HG03097 (cell line): ENCODE measurements at regions not wholly inside any gene's neighbourhood (a gene's known extent, or its start where the extent isn't known, plus 50 kb on each side); places are given as distances from the start of the nearest gene placed in this dataset.
"Not testable (repeated sequence)": the region's sequence is repeated elsewhere in the genome, so short reads cannot be mapped to it uniquely, and the experiment has no call there.

Experiments used
- ATAC-seq: cut with Tn5 transposase; IDR thresholded peaks from one replicate; pipeline ENCODE4 v1.9.1; 2021; ENCODE audit not compliant: unreplicated experiment, low FRiP score

- no peak for ATAC-seq
These were observed 115.2 kb downstream of the ZNF37A start for GRCh38 chr10:38209332-38209731.

GRCh38 chr10:38209748-38210147 lies 115.6 kb downstream of the ZNF37A start:
- ATAC-seq, result not testable (repeated sequence)

- ATAC-seq, result no peak
These were observed 118.3 kb downstream of the ZNF37A start for GRCh38 chr10:38212460-38212859.

DNA sequence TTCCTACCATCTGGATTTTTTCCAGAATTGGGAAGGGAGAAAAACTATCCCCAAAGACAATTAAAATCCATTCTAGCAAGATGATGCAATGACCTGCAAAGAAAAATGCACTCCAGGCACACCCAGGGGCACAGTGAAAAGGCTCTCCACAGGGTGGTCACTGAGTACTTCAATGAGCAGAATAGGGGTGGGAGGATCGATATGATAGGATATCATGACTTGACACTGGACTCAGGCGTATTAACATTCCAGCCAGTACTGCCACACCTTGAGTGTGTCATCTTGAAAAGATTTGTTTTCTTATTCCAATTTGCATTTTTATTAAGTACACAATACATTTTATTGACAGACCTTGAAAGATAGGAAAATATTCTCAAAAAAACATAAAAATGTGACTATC lies 132.2 kb downstream of the ZNF37A start:
- ATAC-seq, result no peak

- ATAC-seq, result no peak
These were observed 134.3 kb downstream of the ZNF37A start for GRCh38 chr10:38228394-38228793.

DNA sequence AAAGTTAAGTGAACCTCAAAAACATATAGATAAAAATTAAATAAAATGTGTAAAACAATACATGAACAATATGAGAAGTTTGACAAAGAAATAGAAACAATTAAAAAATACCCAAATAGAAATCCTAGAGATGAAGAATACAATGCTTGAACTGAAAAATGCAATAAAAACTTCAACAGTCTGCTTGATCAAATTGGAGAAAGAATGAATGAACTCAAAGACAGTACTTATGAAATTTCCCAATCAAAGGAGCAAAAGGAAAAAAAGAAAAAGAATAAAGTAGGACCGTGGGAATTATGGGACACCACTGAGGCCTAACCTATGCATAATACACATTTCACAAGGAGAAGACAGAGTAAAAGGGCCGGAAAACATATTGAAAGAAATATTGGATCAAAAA lies 144.3 kb downstream of the ZNF37A start:
- ATAC-seq, result not testable (repeated sequence)

DNA sequence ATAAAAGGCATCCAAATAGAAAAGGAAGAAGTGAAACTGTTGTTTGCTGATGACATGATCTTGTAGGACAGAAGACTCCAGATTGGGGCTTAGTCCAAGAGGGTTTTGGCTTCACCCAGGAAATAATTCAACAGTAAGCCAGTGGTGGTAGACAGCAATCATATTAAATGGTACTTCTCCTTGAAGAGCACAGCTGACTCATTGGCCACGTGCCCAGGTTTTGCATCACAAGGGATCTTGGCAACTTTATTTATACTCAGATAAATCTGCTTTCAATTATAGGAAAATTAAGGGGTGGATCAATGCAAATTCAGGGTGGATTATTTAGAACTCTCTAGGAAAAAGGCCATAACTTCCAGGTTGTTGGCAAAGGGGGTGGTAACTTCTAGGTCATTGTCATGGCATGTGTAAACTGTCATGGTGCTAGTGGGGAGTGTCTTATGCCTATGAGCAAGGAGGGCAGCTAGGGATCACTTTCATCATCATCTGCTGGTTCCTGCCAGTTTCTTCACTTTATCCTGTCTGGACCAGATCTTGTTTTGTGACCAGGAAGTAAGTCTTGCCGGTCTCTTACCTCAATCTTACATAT lies 148.0 kb downstream of the ZNF37A start:
- not testable (repeated sequence) for ATAC-seq

DNA sequence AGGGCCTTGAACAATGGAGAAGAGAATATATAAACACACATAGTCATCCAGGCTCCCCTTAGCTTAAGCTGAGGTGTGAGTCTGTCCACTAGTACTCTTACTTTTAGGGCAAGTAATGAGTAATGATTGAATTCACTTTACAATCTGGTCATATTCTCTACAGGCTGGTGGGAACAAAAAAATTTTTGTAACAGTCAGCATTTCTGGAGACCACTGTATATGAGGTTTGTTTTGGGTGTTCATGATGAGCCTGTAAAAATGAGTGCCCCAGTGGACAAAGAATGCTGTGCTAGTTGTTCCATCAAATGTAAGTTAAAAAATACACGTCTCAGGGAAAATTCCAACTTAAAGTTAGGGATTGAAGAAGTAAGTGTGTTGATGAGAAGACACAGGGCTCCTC lies 154.0 kb downstream of the ZNF37A start:
- ATAC-seq, result not testable (repeated sequence)

GRCh38 chr10:38252551-38252950 lies 158.4 kb downstream of the ZNF37A start:
- ATAC-seq, result not testable (repeated sequence)

DNA sequence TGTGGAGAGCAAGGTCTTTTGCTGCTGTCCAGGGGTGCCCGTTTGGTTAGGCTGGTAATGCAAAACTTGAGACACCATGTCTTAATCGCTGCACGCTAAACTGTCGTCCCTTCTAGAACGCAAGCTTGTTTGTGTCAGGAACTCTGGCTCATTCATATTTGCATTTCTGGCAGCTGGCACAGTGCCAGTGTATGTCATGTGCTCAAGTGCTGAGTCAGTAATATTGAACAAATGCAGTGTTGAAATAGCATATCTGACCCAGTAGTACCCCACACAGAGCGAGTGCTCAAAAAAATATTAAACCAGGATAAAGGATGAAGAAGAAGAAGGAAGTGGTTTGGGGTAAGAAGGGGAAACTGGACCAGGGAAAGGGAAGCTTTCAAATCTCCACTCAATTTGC lies 173.4 kb downstream of the ZNF37A start:
- ATAC-seq, result not testable (repeated sequence)

- not testable (repeated sequence) for ATAC-seq
These were observed 176.9 kb downstream of the ZNF37A start for GRCh38 chr10:38271031-38271430.

GRCh38 chr10:38274879-38275278 lies 180.7 kb downstream of the ZNF37A start:
- ATAC-seq, result not testable (repeated sequence)

DNA sequence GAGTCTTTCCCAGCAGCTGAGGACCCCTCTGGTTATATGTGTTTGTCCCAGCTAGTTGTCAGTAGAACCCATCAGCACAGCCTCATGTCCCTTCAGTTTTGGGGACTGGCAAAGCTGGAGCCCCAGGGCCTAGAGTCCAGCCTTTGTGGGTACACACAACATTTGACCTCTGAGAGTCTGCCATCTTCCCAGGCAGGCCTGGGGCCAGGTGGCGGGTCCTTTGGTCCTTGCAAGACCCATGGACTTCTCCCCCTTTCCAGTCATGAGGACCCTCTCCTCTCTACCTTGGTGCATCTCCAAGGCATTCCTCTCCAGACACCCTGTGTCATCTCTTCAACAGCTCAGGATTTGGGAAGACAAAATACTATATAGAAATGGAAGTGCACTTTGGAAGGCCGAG lies 198.4 kb downstream of the ZNF37A start:
- not testable (repeated sequence) for ATAC-seq

GRCh38 chr10:38310111-38310510 lies 216.0 kb downstream of the ZNF37A start:
- not testable (repeated sequence) for ATAC-seq

DNA sequence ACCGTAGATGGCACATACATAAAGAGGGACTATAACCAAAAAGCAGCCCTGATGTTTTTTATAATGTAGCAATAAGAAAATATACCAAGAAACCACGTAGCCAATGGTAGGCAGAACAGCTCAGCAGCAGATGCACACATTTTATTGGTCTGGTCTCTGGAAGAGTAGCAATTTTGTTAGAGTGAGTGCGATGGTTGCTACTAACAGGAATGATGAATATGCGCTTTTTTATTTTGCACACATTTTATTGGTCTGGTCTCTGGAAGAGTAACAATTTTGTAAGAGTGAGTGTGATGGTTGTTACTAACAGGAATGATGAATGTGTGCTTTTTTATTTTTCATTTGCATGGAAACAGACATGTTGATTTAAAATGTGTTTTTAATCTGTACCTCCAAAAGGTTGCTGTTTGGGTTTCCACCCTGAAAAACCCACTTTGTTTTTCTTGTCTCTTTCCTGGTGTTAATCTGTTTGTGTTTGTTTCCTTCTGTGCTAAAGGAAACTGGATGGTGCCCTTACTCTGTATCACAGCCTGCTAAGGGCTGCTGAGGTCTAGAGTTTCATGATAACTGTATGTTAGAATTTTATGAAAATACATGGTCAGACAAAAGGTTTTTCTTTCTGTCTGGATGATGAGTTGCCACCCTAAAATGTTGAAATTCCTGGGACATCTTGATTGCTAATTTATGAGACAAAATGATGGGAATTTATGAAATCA lies 221.1 kb downstream of the ZNF37A start:
- not testable (repeated sequence) for ATAC-seq

GRCh38 chr10:38321393-38321792 lies 227.3 kb downstream of the ZNF37A start:
- not testable (repeated sequence) for ATAC-seq

GRCh38 chr10:38330306-38330705 lies 236.2 kb downstream of the ZNF37A start:
- ATAC-seq, result not testable (repeated sequence)

DNA sequence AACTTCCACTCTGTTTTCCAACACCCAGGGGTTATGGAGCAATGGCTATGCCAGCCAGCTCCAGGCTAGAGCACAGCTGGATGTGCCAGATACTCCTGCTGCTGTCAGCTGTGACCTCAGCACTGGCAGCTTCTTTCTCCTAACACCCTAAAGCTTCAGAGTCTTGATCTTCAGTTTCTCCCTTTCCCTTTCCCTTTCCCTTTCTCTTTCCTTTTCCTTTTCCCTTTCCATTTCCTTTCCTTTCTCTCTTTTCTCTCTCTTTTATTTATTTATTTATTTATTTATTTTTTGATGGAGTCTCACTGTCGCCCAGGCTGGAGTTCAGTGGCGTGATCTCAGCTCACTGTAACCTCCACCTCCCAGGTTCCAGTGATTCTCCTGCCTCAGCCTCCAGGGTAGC lies 237.0 kb downstream of the ZNF37A start:
- ATAC-seq, result not testable (repeated sequence)

- not testable (repeated sequence) for ATAC-seq
These were observed 239.6 kb downstream of the ZNF37A start for GRCh38 chr10:38333699-38334098.

DNA sequence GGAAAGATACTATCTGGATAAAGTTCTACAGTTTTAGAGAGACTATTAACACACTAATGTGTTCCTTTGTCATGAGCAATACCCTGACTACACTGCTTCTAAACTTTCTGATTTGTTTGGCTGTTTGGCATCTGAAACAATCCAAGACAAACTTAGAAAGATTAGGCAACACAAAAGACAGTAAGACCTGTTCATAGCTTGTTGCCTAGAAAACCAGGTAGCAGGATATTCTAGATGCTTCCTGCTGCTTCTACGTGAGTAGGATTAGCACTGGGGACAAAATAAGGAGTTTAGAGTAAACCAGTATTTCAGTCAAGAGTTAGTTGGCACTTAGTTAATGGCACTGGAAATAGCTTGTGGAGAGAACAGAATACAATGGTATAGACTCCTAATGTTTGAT lies 256.5 kb downstream of the ZNF37A start:
- ATAC-seq, result not testable (repeated sequence)

- peak; percentile 33 for ATAC-seq
These were observed 260.3 kb downstream of the ZNF37A start for GRCh38 chr10:38354410-38354809.

GRCh38 chr10:38355911-38356526 lies 261.9 kb downstream of the ZNF37A start:
- ATAC-seq, result peak; percentile 98
